ENCODE measurements at regions not wholly inside any gene's neighbourhood (a gene's known extent, or its start where the extent isn't known, plus 50 kb on each side); places are given as distances from the start of the nearest gene placed in this dataset.

DNA sequence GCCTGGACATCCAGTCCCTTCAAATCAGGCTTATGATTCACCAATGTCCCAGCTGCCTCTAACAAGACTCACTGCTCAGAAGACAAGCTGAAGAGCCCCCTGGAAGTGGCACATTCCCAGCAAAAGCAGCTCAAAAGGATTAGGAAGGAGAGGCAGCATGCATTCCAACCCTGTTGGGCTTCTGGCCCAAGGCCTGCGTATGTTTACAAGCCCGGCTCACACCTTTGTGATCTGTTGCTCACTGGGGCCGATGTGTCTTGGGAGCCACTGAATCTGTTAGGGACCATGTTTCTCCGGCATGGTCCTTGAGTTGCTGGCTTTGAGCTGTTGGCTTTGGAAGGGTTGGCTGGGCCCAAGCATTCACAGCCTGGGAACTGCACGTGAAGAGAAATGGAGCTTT lies 81.2 kb upstream of the C1orf174 start:
- TF ChIP-seq POLR2A (IDR thresholded peaks at IDR 0.05; ENCODE audit: low read length) (no peak), GATA1 (IDR thresholded peaks at IDR 0.05; ENCODE audit: low read depth, low read length) (no peak)

Measured in erythroblast (primary cell).